Fibroblast of mammary gland (primary cell): ENCODE measurements at regions not wholly inside any gene's neighbourhood (a gene's known extent, or its start where the extent isn't known, plus 50 kb on each side); places are given as distances from the start of the nearest gene placed in this dataset.

ENCODE experiments used
- DNase-seq: peaks from one replicate; pipeline ENCODE4 v3.0.0-alpha.2; 2010; ENCODE audit warnings: low read depth
- H3K4me3 ChIP-seq: 2 replicates; pipeline ENCODE4 v1.5.1; 2011; ENCODE audit warnings: low read depth, mild to moderate bottlenecking, low read length, moderate library complexity; ENCODE audit not compliant: control insufficient read depth
- TF ChIP-seq, protein P1 (sequence below): conservative IDR thresholded peaks from 2 replicates; pipeline ENCODE4 v1.5.1; 2011; ENCODE audit warnings: low read depth, low read length, inconsistent platforms; ENCODE audit not compliant: control insufficient read depth, insufficient read depth

DNA sequence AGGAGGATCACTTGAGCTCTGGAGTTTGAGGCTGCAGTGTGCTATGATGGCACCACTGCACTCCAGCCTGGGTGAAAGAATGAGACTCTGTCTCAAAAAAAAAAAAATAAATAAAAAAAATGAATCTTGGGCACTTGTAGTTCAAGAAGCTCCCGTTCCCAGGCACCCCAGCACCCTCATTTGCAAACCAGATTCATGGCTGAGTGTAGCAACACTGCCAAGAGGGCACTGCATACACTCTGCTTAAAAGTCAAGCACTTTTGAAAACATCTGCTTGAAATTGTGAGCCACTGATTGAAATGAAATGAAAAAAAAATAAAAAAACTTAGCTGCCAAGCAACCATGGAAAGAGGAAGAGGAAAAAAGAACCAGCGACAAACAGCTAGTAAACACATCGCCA is 124.7 kb upstream of the SASH1 start:
- no peak overlapping the region for H3K4me3 ChIP-seq
- no peak for DNase-seq
- TF ChIP-seq, protein P1, sequence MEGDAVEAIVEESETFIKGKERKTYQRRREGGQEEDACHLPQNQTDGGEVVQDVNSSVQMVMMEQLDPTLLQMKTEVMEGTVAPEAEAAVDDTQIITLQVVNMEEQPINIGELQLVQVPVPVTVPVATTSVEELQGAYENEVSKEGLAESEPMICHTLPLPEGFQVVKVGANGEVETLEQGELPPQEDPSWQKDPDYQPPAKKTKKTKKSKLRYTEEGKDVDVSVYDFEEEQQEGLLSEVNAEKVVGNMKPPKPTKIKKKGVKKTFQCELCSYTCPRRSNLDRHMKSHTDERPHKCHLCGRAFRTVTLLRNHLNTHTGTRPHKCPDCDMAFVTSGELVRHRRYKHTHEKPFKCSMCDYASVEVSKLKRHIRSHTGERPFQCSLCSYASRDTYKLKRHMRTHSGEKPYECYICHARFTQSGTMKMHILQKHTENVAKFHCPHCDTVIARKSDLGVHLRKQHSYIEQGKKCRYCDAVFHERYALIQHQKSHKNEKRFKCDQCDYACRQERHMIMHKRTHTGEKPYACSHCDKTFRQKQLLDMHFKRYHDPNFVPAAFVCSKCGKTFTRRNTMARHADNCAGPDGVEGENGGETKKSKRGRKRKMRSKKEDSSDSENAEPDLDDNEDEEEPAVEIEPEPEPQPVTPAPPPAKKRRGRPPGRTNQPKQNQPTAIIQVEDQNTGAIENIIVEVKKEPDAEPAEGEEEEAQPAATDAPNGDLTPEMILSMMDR, result no peak

DNA sequence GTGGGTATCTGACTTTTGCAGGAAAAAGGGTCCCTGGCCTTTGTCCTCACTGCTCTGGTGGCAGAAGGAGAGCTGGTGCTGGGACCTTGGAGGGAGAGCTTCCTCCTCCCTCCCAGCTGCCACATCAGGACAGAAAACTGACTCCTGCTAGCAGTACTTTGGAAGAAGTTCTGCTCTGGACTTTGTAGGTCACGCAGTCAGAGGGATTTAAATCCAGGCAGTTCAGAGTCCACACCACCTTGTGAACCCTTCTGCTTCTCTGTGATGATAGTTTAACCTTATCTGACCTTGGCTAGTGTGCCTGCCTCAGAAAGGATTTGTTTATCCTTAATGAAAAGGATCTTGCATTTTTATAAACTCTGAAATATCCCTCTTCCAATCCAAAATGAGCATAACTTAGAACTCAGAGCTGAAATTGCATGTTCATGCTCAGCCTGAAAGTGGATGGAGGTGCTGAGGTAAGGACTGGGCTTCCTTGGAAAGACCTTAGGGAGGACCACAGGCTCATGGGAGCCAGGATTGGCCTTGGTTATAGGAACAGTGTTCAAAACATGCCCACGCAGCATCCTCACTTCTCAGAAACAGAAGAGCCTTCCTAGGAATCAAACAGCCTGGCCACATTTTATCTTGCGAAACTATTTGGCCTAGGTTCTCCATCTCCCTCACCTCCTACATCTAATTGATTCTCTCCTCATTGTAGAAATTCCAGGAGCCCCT is 123.9 kb upstream of the SASH1 start:
- TF ChIP-seq, protein P1, result no peak
- no peak for DNase-seq
- no peak overlapping the region for H3K4me3 ChIP-seq

DNA sequence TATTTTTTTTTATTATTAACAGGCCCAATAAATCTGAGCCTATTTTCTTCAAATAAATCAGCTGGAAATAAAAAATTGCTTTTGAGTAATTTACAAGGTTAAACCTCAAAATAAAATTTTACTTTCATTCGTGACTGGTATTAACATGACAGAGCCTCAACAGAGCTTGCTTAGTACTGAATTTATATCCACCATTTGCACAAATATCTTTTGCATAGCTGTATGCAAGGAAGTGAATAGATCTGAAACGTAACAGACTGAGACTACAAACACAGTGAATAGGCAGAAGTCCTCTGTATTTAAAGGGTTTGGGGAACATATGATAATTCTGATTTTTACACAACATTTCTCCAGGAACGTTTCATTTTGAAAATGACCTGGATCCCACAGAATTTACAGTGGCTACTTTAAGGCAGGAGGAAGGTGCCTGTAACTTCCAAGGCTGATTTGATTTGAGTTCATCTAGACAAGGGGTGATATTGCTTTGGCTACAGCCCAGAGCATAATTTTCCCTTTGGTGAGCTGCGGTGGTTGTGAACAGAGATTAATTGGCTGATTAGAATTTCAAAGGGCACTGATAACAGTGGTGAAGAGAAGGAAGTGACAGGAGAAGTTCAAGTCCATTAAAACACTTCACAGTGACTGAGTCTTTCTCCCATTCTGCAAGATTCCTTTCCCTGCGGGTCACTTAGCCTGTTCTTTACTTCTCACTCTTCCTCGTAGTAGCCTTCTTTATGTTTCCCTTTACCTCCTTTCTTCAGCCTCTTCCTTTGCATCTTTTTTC is 121.2 kb upstream of the SASH1 start:
- no peak overlapping the region for H3K4me3 ChIP-seq
- TF ChIP-seq, protein P1, result no peak
- DNase-seq, result no peak

DNA sequence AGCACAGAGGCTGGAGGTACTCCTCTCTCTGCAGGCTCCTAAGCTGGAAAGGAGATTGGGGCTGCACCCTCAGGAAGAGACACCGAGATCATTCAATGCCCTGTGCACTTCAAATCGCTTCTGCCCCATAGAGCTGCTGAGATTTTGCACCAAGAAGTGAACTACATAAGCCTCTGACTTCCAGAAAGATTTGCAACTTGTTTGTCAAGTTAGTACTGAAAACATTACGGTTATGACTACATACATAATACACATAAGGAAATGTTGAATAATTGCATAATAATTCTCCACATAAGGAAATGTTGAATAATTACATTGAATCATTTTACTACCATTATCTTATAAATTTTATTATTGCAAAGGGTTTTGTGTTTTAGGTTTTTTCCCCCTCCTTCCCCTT is 120.3 kb upstream of the SASH1 start:
- no peak for DNase-seq
- TF ChIP-seq, protein P1, result no peak
- no peak overlapping the region for H3K4me3 ChIP-seq

DNA sequence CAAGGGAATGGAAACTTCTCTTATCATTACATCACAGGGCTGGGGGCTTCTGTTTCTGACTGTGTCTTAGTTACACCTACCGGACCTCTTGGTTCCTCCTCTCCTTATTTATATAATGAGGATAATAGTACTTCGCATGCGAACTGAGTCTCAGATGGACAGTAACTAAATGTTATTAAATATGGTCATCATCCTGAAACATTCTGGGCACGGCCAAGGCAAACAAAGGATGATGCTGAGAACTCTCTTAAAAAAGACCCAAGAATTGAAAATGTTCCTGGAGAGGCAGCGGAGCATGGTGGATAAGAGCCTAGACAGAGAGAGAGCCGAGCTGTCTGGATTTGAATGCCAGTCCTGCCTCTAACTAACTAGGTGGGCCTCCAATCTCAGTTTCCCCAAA is 119.8 kb upstream of the SASH1 start:
- TF ChIP-seq, protein P1, result no peak
- no peak for DNase-seq
- no peak overlapping the region for H3K4me3 ChIP-seq

DNA sequence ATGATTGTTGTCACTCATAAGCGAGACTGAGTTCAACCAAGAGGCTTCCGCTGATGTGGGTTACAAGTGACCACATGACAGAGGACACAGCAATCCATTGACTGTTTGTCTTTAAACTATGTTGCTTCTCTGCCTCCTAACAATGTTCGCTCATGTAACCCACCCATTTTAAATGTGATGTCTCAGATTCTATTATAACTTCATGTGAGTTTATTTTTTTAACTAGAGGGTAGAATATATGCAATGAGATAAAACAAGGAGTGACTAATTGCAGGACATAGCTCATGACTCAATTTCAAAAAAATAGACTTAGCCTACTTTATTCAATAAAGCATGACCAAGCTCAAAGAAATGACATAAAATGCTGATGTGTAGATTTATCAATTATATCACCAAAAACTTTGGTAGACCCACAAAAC is 119.2 kb upstream of the SASH1 start:
- no peak overlapping the region for H3K4me3 ChIP-seq
- TF ChIP-seq, protein P1, result no peak
- DNase-seq, result peak; percentile 58
